ENCODE measurements at regions not wholly inside any gene's neighbourhood (a gene's known extent, or its start where the extent isn't known, plus 50 kb on each side); places are given as distances from the start of the nearest gene placed in this dataset.

DNA sequence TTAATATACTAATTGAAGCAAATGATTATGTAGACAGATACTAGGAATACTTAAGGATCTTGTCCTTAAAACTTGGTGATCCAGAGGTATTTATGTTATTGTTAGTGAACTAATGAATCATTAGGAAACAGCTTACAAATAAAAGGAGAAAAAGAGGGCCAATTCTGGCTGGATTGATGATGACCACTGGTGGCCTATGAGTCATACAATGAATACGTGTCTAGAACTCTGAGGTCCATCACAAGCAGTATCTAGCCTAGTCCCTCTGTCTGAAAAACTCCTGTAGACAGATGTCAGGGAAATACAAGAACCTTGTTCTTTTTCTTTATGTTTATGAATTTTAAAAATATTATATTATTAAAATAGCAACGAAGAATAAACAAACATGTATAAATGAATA, 51.7 kb upstream of the RTL1 start:
- Mint-ChIP-seq H3K4me1 (ENCODE audit: low read depth) (no peaks in the 10 kb centered on the region), H3K27me3 (ENCODE audit: insufficient read depth) (no peaks in the 10 kb centered on the region), H3K27ac (no peak overlapping the region), H3K36me3 (ENCODE audit: low read depth) (no peaks in the 10 kb centered on the region), H3K4me3 (no peak overlapping the region), H3K9me3 (no peaks in the 10 kb centered on the region)
- intact Hi-C loops (cut with micrococcal nuclease) = no loop called here
- DNase-seq (ENCODE audit: low spot score) = no peak

DNA sequence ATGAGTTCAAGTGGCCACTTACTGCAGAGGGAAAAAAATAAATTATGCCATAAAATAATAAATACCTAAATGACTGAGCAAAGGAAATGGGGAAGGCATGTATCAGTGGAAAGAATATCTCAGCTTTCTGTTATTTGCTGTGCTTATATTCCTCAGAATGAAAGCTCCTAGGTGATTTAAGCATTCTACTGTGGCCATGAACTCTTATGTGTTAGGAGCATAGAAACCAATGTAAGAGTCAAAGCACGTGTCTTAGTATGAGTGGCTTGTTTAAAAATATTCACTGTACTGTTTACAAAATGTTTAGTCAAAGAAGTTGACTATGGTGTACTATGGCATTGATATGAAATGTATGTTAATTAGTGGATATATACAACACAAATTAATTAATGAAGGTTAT, 59.0 kb upstream of the RTL1 start:
- H3K4me1 Mint-ChIP-seq (ENCODE audit: low read depth) = no peaks in the 10 kb centered on the region
- H3K27me3 Mint-ChIP-seq (ENCODE audit: insufficient read depth) = no peaks in the 10 kb centered on the region
- no peaks in the 10 kb centered on the region for H3K36me3 Mint-ChIP-seq (ENCODE audit: low read depth)
- intact Hi-C loops (cut with micrococcal nuclease) = no loop called here
- H3K9me3 Mint-ChIP-seq = no peaks in the 10 kb centered on the region
- H3K4me3 Mint-ChIP-seq = no peak overlapping the region
- no peak overlapping the region for H3K27ac Mint-ChIP-seq
- DNase-seq (ENCODE audit: low spot score) = no peak

DNA sequence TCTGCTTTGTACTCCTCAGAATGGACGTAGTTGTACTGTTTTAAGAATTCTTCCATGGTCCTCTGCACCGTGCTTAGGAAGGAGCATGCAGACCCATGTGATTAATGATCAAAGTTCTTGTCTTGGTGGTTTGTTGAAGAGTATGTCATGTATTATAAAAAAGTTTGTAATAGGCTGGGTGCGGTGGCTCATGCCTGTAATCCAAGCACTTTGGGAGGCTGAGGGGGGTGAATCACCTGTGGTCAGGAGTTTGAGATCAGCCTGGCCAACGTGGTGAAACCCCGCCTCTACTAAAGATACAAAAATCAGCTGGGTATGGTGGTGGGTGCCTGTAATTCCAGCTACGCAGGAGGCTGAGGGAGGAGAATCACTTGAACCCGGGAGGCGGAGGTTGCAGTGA, 61.8 kb upstream of the RTL1 start:
- no peak for DNase-seq (ENCODE audit: low spot score)
- Mint-ChIP-seq H3K27me3 (ENCODE audit: insufficient read depth) (no peaks in the 10 kb centered on the region), H3K4me1 (ENCODE audit: low read depth) (no peaks in the 10 kb centered on the region), H3K4me3 (no peak overlapping the region), H3K36me3 (ENCODE audit: low read depth) (no peaks in the 10 kb centered on the region), H3K9me3 (no peaks in the 10 kb centered on the region), H3K27ac (no peak overlapping the region)
- intact Hi-C loops (cut with micrococcal nuclease) = no loop called here

DNA sequence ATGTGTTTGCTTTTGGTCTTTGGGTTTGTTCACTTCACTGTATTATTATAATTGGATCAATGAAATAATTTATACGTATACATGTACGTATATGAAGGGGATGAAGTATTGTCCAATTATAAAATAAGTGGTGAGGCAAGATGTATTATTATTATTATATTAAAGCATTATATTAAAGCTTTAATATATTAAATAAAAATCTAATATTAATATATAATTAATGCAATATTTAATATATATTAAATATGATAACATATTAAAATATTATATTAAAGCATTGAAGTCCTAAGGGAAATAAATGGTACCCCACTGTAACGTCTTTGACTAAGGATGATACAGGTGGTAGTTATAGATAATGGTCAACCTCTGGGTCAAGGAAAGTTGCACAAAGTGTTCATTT, 63.7 kb upstream of the RTL1 start:
- Mint-ChIP-seq H3K4me3 (no peak overlapping the region), H3K27me3 (ENCODE audit: insufficient read depth) (no peaks in the 10 kb centered on the region), H3K4me1 (ENCODE audit: low read depth) (no peaks in the 10 kb centered on the region), H3K27ac (no peak overlapping the region), H3K36me3 (ENCODE audit: low read depth) (no peaks in the 10 kb centered on the region), H3K9me3 (no peaks in the 10 kb centered on the region)
- intact Hi-C loops (cut with micrococcal nuclease) = no loop called here
- DNase-seq (ENCODE audit: low spot score) = no peak

- Mint-ChIP-seq H3K36me3 (ENCODE audit: low read depth) (no peaks in the 10 kb centered on the region), H3K4me3 (no peak overlapping the region), H3K4me1 (ENCODE audit: low read depth) (no peaks in the 10 kb centered on the region), H3K27ac (no peak overlapping the region), H3K9me3 (no peaks in the 10 kb centered on the region), H3K27me3 (ENCODE audit: insufficient read depth) (no peaks in the 10 kb centered on the region)
- intact Hi-C loops (cut with micrococcal nuclease) = no loop called here
- DNase-seq (ENCODE audit: low spot score) = no peak
Measured at GRCh38 chr14:100967930-100968329, 64.4 kb upstream of the RTL1 start.

DNA sequence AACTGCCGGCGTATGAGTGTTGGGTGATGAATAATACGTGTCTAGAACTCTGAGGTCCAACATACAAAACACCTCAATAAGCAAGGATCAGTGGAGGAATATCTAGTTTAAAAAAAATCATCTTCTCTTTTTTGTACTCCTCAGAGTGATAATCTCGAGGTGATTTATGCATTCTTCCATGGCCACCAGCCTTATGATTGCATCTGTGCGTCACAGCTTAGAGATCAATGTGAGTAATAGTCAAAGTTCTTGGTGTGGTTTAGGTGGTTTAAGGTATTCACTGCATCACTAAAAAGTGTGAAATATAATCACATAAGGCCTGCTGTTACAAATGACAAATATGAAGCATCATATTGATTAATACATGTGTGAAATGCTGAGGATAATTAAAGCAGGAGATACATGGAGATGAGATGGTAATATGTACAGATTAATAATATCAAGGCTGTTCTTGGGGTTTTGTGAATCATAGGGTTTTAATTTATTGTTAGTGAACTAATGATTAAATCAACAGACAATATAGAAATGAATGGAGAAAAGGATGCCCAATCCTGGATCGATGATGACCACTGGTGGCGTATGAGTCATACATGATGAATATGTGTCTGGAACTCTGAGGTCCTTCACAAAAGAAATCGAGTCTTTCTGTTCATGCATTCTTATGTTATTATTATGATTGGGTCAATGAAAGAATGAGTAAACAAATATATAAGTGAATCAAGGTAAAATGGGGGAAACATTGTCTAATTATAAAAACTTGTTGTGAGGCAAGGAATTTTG, 68.8 kb upstream of the RTL1 start:
- no peak for DNase-seq (ENCODE audit: low spot score)
- H3K4me3 Mint-ChIP-seq = no peak overlapping the region
- H3K36me3 Mint-ChIP-seq (ENCODE audit: low read depth) = no peaks in the 10 kb centered on the region
- H3K4me1 Mint-ChIP-seq (ENCODE audit: low read depth) = no peaks in the 10 kb centered on the region
- H3K9me3 Mint-ChIP-seq = no peaks in the 10 kb centered on the region
- intact Hi-C loops (cut with micrococcal nuclease) = no loop called here
- no peaks in the 10 kb centered on the region for H3K27me3 Mint-ChIP-seq (ENCODE audit: insufficient read depth)
- no peak overlapping the region for H3K27ac Mint-ChIP-seq

- Mint-ChIP-seq H3K4me1 (ENCODE audit: low read depth) (no peaks in the 10 kb centered on the region), H3K4me3 (no peak overlapping the region), H3K27me3 (ENCODE audit: insufficient read depth) (no peaks in the 10 kb centered on the region), H3K36me3 (ENCODE audit: low read depth) (no peaks in the 10 kb centered on the region), H3K9me3 (no peaks in the 10 kb centered on the region), H3K27ac (no peak overlapping the region)
- DNase-seq (ENCODE audit: low spot score) = no peak
- intact Hi-C loops (cut with micrococcal nuclease) = no loop called here
Measured at GRCh38 chr14:100975671-100976070, 72.1 kb upstream of the RTL1 start.

- DNase-seq (ENCODE audit: low spot score) = no peak
- Mint-ChIP-seq H3K9me3 (no peaks in the 10 kb centered on the region), H3K27me3 (ENCODE audit: insufficient read depth) (no peaks in the 10 kb centered on the region), H3K36me3 (ENCODE audit: low read depth) (no peaks in the 10 kb centered on the region), H3K4me3 (no peak overlapping the region), H3K4me1 (ENCODE audit: low read depth) (no peaks in the 10 kb centered on the region), H3K27ac (no peak overlapping the region)
- intact Hi-C loops (cut with micrococcal nuclease) = no loop called here
Measured at GRCh38 chr14:100979079-100979478, 75.6 kb upstream of the RTL1 start.

DNA sequence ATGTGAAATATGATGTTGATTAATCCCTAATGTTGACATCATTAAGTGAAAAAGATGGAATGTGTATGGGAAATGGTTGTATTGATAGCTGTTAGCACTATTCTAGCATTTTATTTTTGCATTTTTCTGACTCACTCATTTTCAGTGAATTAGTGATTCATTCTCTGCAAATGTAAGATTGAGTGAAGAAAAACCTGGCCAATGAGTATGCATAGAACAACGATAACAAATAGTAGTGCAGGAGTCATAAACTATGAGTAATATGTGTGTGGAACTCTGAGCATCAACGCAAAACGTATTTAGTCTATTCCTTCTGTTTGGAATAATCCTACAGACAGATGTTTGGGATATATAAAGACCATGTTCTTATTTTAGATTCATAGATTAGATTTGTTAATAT, 76.3 kb upstream of the RTL1 start:
- H3K4me3 Mint-ChIP-seq = no peak overlapping the region
- no peaks in the 10 kb centered on the region for H3K36me3 Mint-ChIP-seq (ENCODE audit: low read depth)
- no peaks in the 10 kb centered on the region for H3K9me3 Mint-ChIP-seq
- intact Hi-C loops (cut with micrococcal nuclease) = no loop called here
- H3K27ac Mint-ChIP-seq = no peak overlapping the region
- no peak for DNase-seq (ENCODE audit: low spot score)
- H3K4me1 Mint-ChIP-seq (ENCODE audit: low read depth) = no peaks in the 10 kb centered on the region
- no peaks in the 10 kb centered on the region for H3K27me3 Mint-ChIP-seq (ENCODE audit: insufficient read depth)

- intact Hi-C loops (cut with micrococcal nuclease) = no loop called here
- Mint-ChIP-seq H3K4me1 (ENCODE audit: low read depth) (no peaks in the 10 kb centered on the region), H3K27me3 (ENCODE audit: insufficient read depth) (peaks cover 2% of the 10 kb centered on the region), H3K27ac (no peak overlapping the region), H3K4me3 (no peak overlapping the region), H3K9me3 (no peaks in the 10 kb centered on the region), H3K36me3 (ENCODE audit: low read depth) (no peaks in the 10 kb centered on the region)
- no peak for DNase-seq (ENCODE audit: low spot score)
Measured at GRCh38 chr14:100980823-100981222, 77.3 kb upstream of the RTL1 start.

- Mint-ChIP-seq H3K27me3 (ENCODE audit: insufficient read depth) (peaks cover 2% of the 10 kb centered on the region), H3K36me3 (ENCODE audit: low read depth) (no peaks in the 10 kb centered on the region), H3K9me3 (no peaks in the 10 kb centered on the region)
Measured at GRCh38 chr14:100981809-100982208, 78.3 kb upstream of the RTL1 start.

GRCh38 chr14:100982353-100982752, 78.8 kb upstream of the RTL1 start:
- Mint-ChIP-seq H3K4me1 (ENCODE audit: low read depth) (no peaks in the 10 kb centered on the region), H3K27me3 (ENCODE audit: insufficient read depth) (peaks cover 2% of the 10 kb centered on the region), H3K27ac (no peak overlapping the region), H3K4me3 (no peak overlapping the region), H3K36me3 (ENCODE audit: low read depth) (no peaks in the 10 kb centered on the region), H3K9me3 (no peaks in the 10 kb centered on the region)
- no peak for DNase-seq (ENCODE audit: low spot score)
- intact Hi-C loops (cut with micrococcal nuclease) = no loop called here

More at GRCh38 chr14:100981809-100982208, 78.3 kb upstream of the RTL1 start:
- intact Hi-C loops (cut with micrococcal nuclease) = no loop called here
- no peak overlapping the region for H3K4me3 Mint-ChIP-seq
- no peak overlapping the region for H3K27ac Mint-ChIP-seq
- no peak for DNase-seq (ENCODE audit: low spot score)
- no peaks in the 10 kb centered on the region for H3K4me1 Mint-ChIP-seq (ENCODE audit: low read depth)

- intact Hi-C loops (cut with micrococcal nuclease) = no loop called here
- Mint-ChIP-seq H3K27ac (no peak overlapping the region), H3K9me3 (no peaks in the 10 kb centered on the region), H3K27me3 (ENCODE audit: insufficient read depth) (peaks cover 2% of the 10 kb centered on the region), H3K4me1 (ENCODE audit: low read depth) (no peaks in the 10 kb centered on the region), H3K4me3 (no peak overlapping the region), H3K36me3 (ENCODE audit: low read depth) (no peaks in the 10 kb centered on the region)
- no peak for DNase-seq (ENCODE audit: low spot score)
Measured at GRCh38 chr14:100982762-100983161, 79.2 kb upstream of the RTL1 start.

GRCh38 chr14:100983710-100984109, 80.2 kb upstream of the RTL1 start:
- no peak overlapping the region for H3K4me3 Mint-ChIP-seq
- no peaks in the 10 kb centered on the region for H3K36me3 Mint-ChIP-seq (ENCODE audit: low read depth)
- H3K27me3 Mint-ChIP-seq (ENCODE audit: insufficient read depth) = peaks cover 2% of the 10 kb centered on the region
- no peak overlapping the region for H3K27ac Mint-ChIP-seq
- H3K9me3 Mint-ChIP-seq = no peaks in the 10 kb centered on the region
- H3K4me1 Mint-ChIP-seq (ENCODE audit: low read depth) = no peaks in the 10 kb centered on the region
- no peak for DNase-seq (ENCODE audit: low spot score)
- intact Hi-C loops (cut with micrococcal nuclease) = no loop called here

Data from activated T-helper 1 cell treated with anti-CD3 and anti-CD28 coated beads, Interleukin-12 subunit alpha, Interleukin-12 subunit beta, Interleukin-2, Interleukin-4 antibody, amounts not matched to agents 30 ng/mL and 10 ng/mL and 1 ng/mL, durations not matched to agents 14 hours and 24 hours and 36 hours (primary cell).